Esophagus muscularis mucosa (tissue), 4 donors: ENCODE measurements at regions not wholly inside any gene's neighbourhood (a gene's known extent, or its start where the extent isn't known, plus 50 kb on each side); places are given as distances from the start of the nearest gene placed in this dataset.

Experiments used
- DNase-seq: peaks from one replicate; pipeline ENCODE4 v3.0.0-alpha.2; 2017; ENCODE audit errors: extremely low spot score
- H3K27ac ChIP-seq, 4 donors: fragments of 200-600 bp; sonication (generic); replicated peaks in 1 of 4; 1 replicate in 3 of 4; 2 replicates in 1 of 4; pipeline ENCODE4 v1.5.1; 2016 to 2019; ENCODE audit warnings: mild to moderate bottlenecking in 1 of 4
- H3K27me3 ChIP-seq, 4 donors: fragments of 200-600 bp; sonication (generic); one replicate each; pipeline versions ENCODE4 v1.5.1 to v1.6.0; 2016 to 2019
- H3K36me3 ChIP-seq, 4 donors: fragments of 200-600 bp; sonication (generic); one replicate each; pipeline ENCODE4 v1.5.1; 2016 to 2019
- H3K4me1 ChIP-seq, 4 donors: fragments of 200-600 bp; sonication (generic); one replicate each; pipeline ENCODE4 v1.5.1; 2016 to 2019
- H3K4me3 ChIP-seq, 4 donors: fragments of 200-600 bp; sonication (generic); 1 replicate in 2 of 4; 2 replicates in 2 of 4; pipeline ENCODE4 v1.5.1; 2016 to 2019; ENCODE audit warnings: mild to moderate bottlenecking in 4 of 4, moderate library complexity in 1 of 4
- H3K9me3 ChIP-seq, 4 donors: fragments of 200-600 bp; sonication (generic); 1 replicate in 3 of 4; 2 replicates in 1 of 4; pipeline ENCODE4 v1.5.1; 2016 to 2019
- EP300 ChIP-seq: sonication (generic); formaldehyde crosslinking; IDR thresholded peaks from one replicate; pipeline ENCODE4 v1.6.1; 2017; ENCODE audit warnings: antibody characterized with exemption
- POLR2A ChIP-seq: fragments of 450-650 bp; IDR thresholded peaks from one replicate; pipeline ENCODE4 v1.6.1; 2017; ENCODE audit warnings: antibody characterized with exemption, moderate library complexity, mild to moderate bottlenecking, low read depth
- POLR2AphosphoS5 ChIP-seq, 2 donors: sonication (generic); formaldehyde crosslinking; IDR thresholded peaks; one replicate each; pipeline ENCODE4 v1.6.1; 2017; ENCODE audit warnings: antibody characterized with exemption in 2 of 2
- WGBS: methylation state at CpG from one replicate; pipeline ENCODE4 v1.1.5; 2018; 5-methylcytosine and 5-hydroxymethylcytosine counted together
- intact Hi-C: fragments of 100-400 bp; cut with DNase I; formaldehyde crosslinking; loops from one replicate; pipeline ENCODE4 v1.15.1; 2023
- TF ChIP-seq, protein P1 (sequence below), 3 experiments: fragments of 200-600 bp in 2 of 3; fragments of 450-650 bp in 1 of 3; sonication (generic) in 2 of 3; IDR thresholded peaks; one replicate each; pipeline ENCODE4 v1.5.1; 2017 to 2019; ENCODE audit warnings: antibody characterized with exemption in 3 of 3, mild to moderate bottlenecking in 2 of 3, moderate library complexity in 1 of 3

DNA sequence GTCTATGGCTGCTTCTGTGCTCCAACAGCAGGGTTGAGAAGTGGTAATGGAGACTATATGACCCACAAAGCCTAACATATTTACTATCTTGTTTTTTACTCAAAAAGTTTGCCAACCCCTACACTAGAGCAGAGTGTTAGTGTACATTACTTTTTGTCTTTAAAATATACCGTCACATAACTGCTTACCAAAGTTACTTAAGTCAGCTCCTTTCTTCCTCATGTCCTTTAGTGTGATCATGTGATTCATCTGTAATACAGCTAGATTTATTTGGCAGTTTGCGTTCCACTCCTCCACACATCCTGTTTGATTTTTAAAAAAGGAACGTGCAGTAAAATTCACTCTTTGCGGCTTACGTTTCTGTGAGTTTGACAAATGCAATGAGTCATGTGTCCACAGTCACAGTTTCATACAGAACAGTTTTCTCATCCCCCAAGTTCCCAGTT, 162.4 kb upstream of the GPRIN3 start:
- no peak for TF ChIP-seq EP300
- TF ChIP-seq POLR2A: no peak
- TF ChIP-seq, protein P1, sequence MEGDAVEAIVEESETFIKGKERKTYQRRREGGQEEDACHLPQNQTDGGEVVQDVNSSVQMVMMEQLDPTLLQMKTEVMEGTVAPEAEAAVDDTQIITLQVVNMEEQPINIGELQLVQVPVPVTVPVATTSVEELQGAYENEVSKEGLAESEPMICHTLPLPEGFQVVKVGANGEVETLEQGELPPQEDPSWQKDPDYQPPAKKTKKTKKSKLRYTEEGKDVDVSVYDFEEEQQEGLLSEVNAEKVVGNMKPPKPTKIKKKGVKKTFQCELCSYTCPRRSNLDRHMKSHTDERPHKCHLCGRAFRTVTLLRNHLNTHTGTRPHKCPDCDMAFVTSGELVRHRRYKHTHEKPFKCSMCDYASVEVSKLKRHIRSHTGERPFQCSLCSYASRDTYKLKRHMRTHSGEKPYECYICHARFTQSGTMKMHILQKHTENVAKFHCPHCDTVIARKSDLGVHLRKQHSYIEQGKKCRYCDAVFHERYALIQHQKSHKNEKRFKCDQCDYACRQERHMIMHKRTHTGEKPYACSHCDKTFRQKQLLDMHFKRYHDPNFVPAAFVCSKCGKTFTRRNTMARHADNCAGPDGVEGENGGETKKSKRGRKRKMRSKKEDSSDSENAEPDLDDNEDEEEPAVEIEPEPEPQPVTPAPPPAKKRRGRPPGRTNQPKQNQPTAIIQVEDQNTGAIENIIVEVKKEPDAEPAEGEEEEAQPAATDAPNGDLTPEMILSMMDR (IDR thresholded peaks at IDR 0.05): no peak
- no peak for TF ChIP-seq POLR2AphosphoS5 (IDR thresholded peaks at IDR 0.05)
- H3K4me3 ChIP-seq: peak overlapping the region in 3 of 4 donors; percentile 4 to 23 (median 13)
- H3K27ac ChIP-seq: peak overlapping the region in 2 of 4 donors; percentile 11 to 40
- no peak for DNase-seq
- 18% methylated on average over 5 of the region's 5 CpGs for WGBS
- peaks cover 0 to 15% (median 6%) of the 10 kb centered on the region in 4 donors for H3K4me1 ChIP-seq
- no peaks in the 10 kb centered on the region for H3K36me3 ChIP-seq
- H3K27me3 ChIP-seq: no peaks in the 10 kb centered on the region
- intact Hi-C loops: no loop called here
- H3K9me3 ChIP-seq: no peaks in the 10 kb centered on the region

DNA sequence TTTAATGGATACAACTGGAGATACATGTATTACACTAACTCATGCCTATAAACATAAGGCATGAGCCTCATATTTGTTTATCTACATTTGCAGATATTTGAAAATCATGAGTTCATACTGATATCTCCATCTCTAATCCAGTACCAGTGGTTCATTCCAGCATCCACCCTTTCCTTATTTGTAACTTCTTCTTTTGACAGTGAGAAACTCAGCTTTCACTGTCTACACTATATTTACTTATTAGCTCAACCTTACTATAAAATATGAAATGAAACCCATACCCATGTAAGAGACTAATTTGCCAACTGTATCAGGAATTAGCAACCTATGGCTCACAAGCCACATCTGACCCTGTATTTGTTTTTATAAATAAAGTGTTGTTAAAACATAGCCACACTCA, 161.9 kb upstream of the GPRIN3 start:
- TF ChIP-seq, protein P1 (IDR thresholded peaks at IDR 0.05): no peak
- TF ChIP-seq POLR2A (no peak), POLR2AphosphoS5 (IDR thresholded peaks at IDR 0.05) (no peak), EP300 (no peak)
- no peak for DNase-seq
- intact Hi-C loops: no loop called here
- Histone ChIP-seq H3K4me1 (peaks cover 0 to 15% (median 6%) of the 10 kb centered on the region in 4 donors), H3K4me3 (peak overlapping the region in 2 of 4 donors; percentile 13 to 23), H3K27me3 (no peaks in the 10 kb centered on the region), H3K27ac (peak overlapping the region in 2 of 4 donors; percentile 11 to 40), H3K9me3 (no peaks in the 10 kb centered on the region), H3K36me3 (no peaks in the 10 kb centered on the region)

DNA sequence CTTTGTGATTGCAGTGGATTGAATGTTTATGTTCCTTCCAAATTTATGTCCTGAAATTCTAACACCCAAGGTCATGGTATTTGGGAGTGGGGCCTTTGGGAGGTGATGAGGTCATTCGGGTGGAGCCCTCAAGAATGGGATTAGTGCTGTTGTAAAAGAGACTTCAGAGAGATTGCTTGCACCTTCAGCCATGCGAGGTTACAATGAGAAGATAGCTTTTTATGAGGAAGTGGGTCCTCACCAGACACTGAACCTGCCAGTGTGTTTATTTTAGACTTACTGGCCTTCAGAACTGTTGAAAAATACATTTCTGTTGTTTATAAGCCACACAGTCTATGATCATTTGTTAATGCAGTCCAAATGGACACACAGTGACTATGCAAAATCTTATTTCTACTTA, 161.0 kb upstream of the GPRIN3 start:
- no peak overlapping the region for H3K4me3 ChIP-seq
- intact Hi-C loops: no loop called here
- TF ChIP-seq POLR2A (no peak), POLR2AphosphoS5 (IDR thresholded peaks at IDR 0.05) (no peak), EP300 (no peak)
- TF ChIP-seq, protein P1 (IDR thresholded peaks at IDR 0.05): no peak
- no peak for DNase-seq
- WGBS: 70% methylated on average over 2 of the region's 2 CpGs
- H3K27ac ChIP-seq: no peak overlapping the region
- H3K36me3 ChIP-seq: no peaks in the 10 kb centered on the region
- H3K9me3 ChIP-seq: no peaks in the 10 kb centered on the region
- no peaks in the 10 kb centered on the region for H3K27me3 ChIP-seq
- peaks cover 0 to 15% (median 6%) of the 10 kb centered on the region in 4 donors for H3K4me1 ChIP-seq

DNA sequence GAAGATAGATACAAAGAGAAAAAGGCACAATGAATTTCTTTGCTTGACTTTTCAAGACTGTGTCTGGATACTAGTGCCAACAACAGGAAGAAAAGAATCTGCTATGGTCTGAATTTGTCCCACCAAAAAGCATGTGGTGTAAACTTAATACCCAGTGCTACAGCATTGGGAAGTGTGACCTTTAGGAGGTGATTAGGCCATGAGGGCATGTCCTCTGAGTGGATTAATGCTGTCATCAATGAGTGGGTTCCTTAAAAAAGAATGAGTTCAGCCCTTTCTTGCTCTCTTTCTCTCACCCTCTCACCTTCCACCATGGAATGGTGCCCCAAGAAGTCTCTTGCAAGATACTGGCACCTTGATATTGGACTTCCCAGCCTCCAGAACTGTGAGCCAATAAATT, 155.7 kb upstream of the GPRIN3 start:
- Histone ChIP-seq H3K4me1 (no peaks in the 10 kb centered on the region), H3K4me3 (no peak overlapping the region), H3K27ac (no peak overlapping the region), H3K9me3 (no peaks in the 10 kb centered on the region), H3K27me3 (no peaks in the 10 kb centered on the region), H3K36me3 (no peaks in the 10 kb centered on the region)
- intact Hi-C loops: no loop called here
- TF ChIP-seq EP300 (no peak), POLR2AphosphoS5 (IDR thresholded peaks at IDR 0.05) (no peak), POLR2A (no peak)
- TF ChIP-seq, protein P1 (IDR thresholded peaks at IDR 0.05): no peak
- DNase-seq: no peak

DNA sequence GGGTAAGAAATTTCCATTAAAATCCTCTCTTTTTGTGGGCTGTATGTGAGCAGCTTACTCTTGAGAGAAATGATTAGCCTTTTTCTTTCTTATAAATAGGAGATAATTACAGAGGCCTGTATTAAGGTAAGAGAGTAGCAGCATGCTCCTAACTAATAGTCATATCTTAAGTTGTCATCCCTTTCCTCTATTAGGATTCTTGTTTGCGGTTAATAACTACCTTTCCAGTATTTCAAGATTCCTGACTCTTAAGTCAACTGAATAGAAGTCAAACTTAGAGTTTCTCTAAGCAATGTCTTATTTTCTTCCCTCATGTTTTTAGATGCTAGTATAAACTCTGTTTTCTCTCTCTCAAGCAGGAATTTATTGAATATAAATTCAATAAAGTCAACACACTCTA, 139.9 kb upstream of the GPRIN3 start:
- Histone ChIP-seq H3K36me3 (no peaks in the 10 kb centered on the region), H3K4me1 (no peaks in the 10 kb centered on the region), H3K27me3 (no peaks in the 10 kb centered on the region), H3K4me3 (no peak overlapping the region), H3K27ac (no peak overlapping the region), H3K9me3 (peaks cover 0 to 30% (median 20%) of the 10 kb centered on the region in 4 donors)
- WGBS: 88% methylated on average over 1 of the region's 1 CpG
- no peak for DNase-seq
- intact Hi-C loops: no loop called here
- TF ChIP-seq EP300 (no peak), POLR2AphosphoS5 (IDR thresholded peaks at IDR 0.05) (no peak), POLR2A (no peak)
- TF ChIP-seq, protein P1 (IDR thresholded peaks at IDR 0.05): no peak
